ENCODE measurements at regions not wholly inside any gene's neighbourhood (a gene's known extent, or its start where the extent isn't known, plus 50 kb on each side); places are given as distances from the start of the nearest gene placed in this dataset.
"Not testable (repeated sequence)": the region's sequence is repeated elsewhere in the genome, so short reads cannot be mapped to it uniquely, and the experiment has no call there.

GRCh38 chr3:94336046-94336753, 273.3 kb downstream of the NSUN3 start:
- DNase-seq = peak; percentile 37

- DNase-seq = no peak
Observed at GRCh38 chr3:94345101-94345500, 282.2 kb downstream of the NSUN3 start.

GRCh38 chr3:94349310-94349878, 286.5 kb downstream of the NSUN3 start:
- DNase-seq = no peak

- no peak for DNase-seq
Observed at GRCh38 chr3:94356581-94356980, 293.7 kb downstream of the NSUN3 start.

GRCh38 chr3:94359996-94360395, 297.1 kb downstream of the NSUN3 start:
- no peak for DNase-seq

GRCh38 chr3:94360987-94361386, 298.1 kb downstream of the NSUN3 start:
- peak; percentile 2 for DNase-seq

- no peak for DNase-seq
Observed at GRCh38 chr3:94362393-94362792, 299.5 kb downstream of the NSUN3 start.

- DNase-seq = no peak
Observed at GRCh38 chr3:94365006-94365405, 302.1 kb downstream of the NSUN3 start.

GRCh38 chr3:94372026-94372425, 309.2 kb downstream of the NSUN3 start:
- DNase-seq = no peak

- DNase-seq = no peak
Observed at GRCh38 chr3:94373456-94373855, 310.6 kb downstream of the NSUN3 start.

GRCh38 chr3:94374439-94375161, 311.7 kb downstream of the NSUN3 start:
- no peak for DNase-seq

- not testable (repeated sequence) for DNase-seq
Observed at GRCh38 chr3:94377123-94377696, 314.3 kb downstream of the NSUN3 start.

- not testable (repeated sequence) for DNase-seq
Observed at GRCh38 chr3:94377863-94378262, 315.0 kb downstream of the NSUN3 start.

- no peak for DNase-seq
Observed at GRCh38 chr3:94378322-94378721, 315.5 kb downstream of the NSUN3 start.

GRCh38 chr3:94379264-94379663, 316.4 kb downstream of the NSUN3 start:
- DNase-seq = no peak

- no peak for DNase-seq
Observed at GRCh38 chr3:94394885-94395284, 332.0 kb downstream of the NSUN3 start.

- no peak for DNase-seq
Observed at GRCh38 chr3:94395851-94396250, 333.0 kb downstream of the NSUN3 start.

GRCh38 chr3:94398036-94398435, 335.2 kb downstream of the NSUN3 start:
- no peak for DNase-seq

GRCh38 chr3:94401466-94401865, 338.6 kb downstream of the NSUN3 start:
- no peak for DNase-seq

GRCh38 chr3:94402126-94402525, 339.3 kb downstream of the NSUN3 start:
- no peak for DNase-seq

- peak; percentile 17 for DNase-seq
Observed at GRCh38 chr3:94405258-94406035, 342.6 kb downstream of the NSUN3 start.

- no peak for DNase-seq
Observed at GRCh38 chr3:94406595-94406994, 343.7 kb downstream of the NSUN3 start.

- not testable (repeated sequence) for DNase-seq
Observed at GRCh38 chr3:94412936-94413335, 350.1 kb downstream of the NSUN3 start.
